Neural crest cell (in vitro differentiated cells): ENCODE measurements at regions not wholly inside any gene's neighbourhood (a gene's known extent, or its start where the extent isn't known, plus 50 kb on each side); places are given as distances from the start of the nearest gene placed in this dataset.
"Not testable (repeated sequence)": the region's sequence is repeated elsewhere in the genome, so short reads cannot be mapped to it uniquely, and the experiment has no call there.

Experiments
- DNase-seq: peaks from one replicate; pipeline ENCODE4 v3.0.0; 2021; ENCODE audit warnings: low read depth, mixed read lengths, low spot score
- H3K27ac Mint-ChIP-seq: one replicate; pipeline ENCODE4 v1.8.0; 2021; ENCODE audit warnings: mild to moderate bottlenecking, mixed read lengths; ENCODE audit not compliant: unreplicated experiment
- H3K27me3 Mint-ChIP-seq: 2 replicates; pipeline ENCODE4 v1.8.0; 2021; ENCODE audit warnings: low read depth, mild to moderate bottlenecking, mixed read lengths
- H3K36me3 Mint-ChIP-seq: 2 replicates; pipeline ENCODE4 v1.8.0; 2021; ENCODE audit warnings: low read depth, mild to moderate bottlenecking, mixed read lengths
- H3K4me1 Mint-ChIP-seq: 2 replicates; pipeline ENCODE4 v1.8.0; 2021; ENCODE audit warnings: mixed read lengths
- H3K4me3 Mint-ChIP-seq: one replicate; pipeline ENCODE4 v1.8.0; 2021; ENCODE audit warnings: mild to moderate bottlenecking, mixed read lengths
- H3K9me3 Mint-ChIP-seq: 2 replicates; pipeline ENCODE4 v1.8.0; 2021; ENCODE audit warnings: mixed read lengths
- CTCF ChIP-seq: fragments of 200-600 bp; sonication (generic); conservative IDR thresholded peaks from 2 replicates; pipeline ENCODE4 v1.5.0; 2021; ENCODE audit warnings: antibody characterized with exemption, mild to moderate bottlenecking

GRCh38 chr2:172311921-172312345, 115.5 kb upstream of the ITGA6 start:
- Mint-ChIP-seq H3K4me1 (peaks cover 6% of the 10 kb centered on the region), H3K27me3 (no peaks in the 10 kb centered on the region), H3K27ac (no peak overlapping the region), H3K9me3 (no peaks in the 10 kb centered on the region), H3K4me3 (no peak overlapping the region), H3K36me3 (peaks cover 3% of the 10 kb centered on the region)
- no peak for DNase-seq
- TF ChIP-seq CTCF = no peak

GRCh38 chr2:172313715-172314341, 113.6 kb upstream of the ITGA6 start:
- peaks cover 6% of the 10 kb centered on the region for H3K4me1 Mint-ChIP-seq
- no peak for TF ChIP-seq CTCF
- H3K9me3 Mint-ChIP-seq = no peaks in the 10 kb centered on the region
- H3K36me3 Mint-ChIP-seq = peaks cover 3% of the 10 kb centered on the region
- DNase-seq = no peak
- no peaks in the 10 kb centered on the region for H3K27me3 Mint-ChIP-seq
- no peak overlapping the region for H3K27ac Mint-ChIP-seq
- no peak overlapping the region for H3K4me3 Mint-ChIP-seq

GRCh38 chr2:172315070-172315469, 112.3 kb upstream of the ITGA6 start:
- H3K36me3 Mint-ChIP-seq, H3K4me1 Mint-ChIP-seq, H3K9me3 Mint-ChIP-seq, H3K4me3 Mint-ChIP-seq, DNase-seq, H3K27ac Mint-ChIP-seq, H3K27me3 Mint-ChIP-seq: not testable (repeated sequence)

- Mint-ChIP-seq H3K27ac (no peak overlapping the region), H3K36me3 (no peaks in the 10 kb centered on the region), H3K27me3 (no peaks in the 10 kb centered on the region), H3K9me3 (peaks cover 6% of the 10 kb centered on the region), H3K4me3 (no peak overlapping the region), H3K4me1 (peaks cover 14% of the 10 kb centered on the region)
- DNase-seq = no peak
- TF ChIP-seq CTCF = no peak
Measured at GRCh38 chr2:172322049-172322448, 105.3 kb upstream of the ITGA6 start.

- H3K36me3 Mint-ChIP-seq = no peaks in the 10 kb centered on the region
- H3K4me3 Mint-ChIP-seq = no peak overlapping the region
- H3K4me1 Mint-ChIP-seq = peaks cover 14% of the 10 kb centered on the region
- DNase-seq = no peak
- no peaks in the 10 kb centered on the region for H3K27me3 Mint-ChIP-seq
- no peak for TF ChIP-seq CTCF
- H3K9me3 Mint-ChIP-seq = peaks cover 6% of the 10 kb centered on the region
- no peak overlapping the region for H3K27ac Mint-ChIP-seq
Measured at GRCh38 chr2:172323256-172323655, 104.1 kb upstream of the ITGA6 start.

GRCh38 chr2:172323861-172324597, 103.4 kb upstream of the ITGA6 start:
- Mint-ChIP-seq H3K27me3 (no peaks in the 10 kb centered on the region), H3K4me3 (no peak overlapping the region), H3K27ac (no peak overlapping the region), H3K9me3 (peaks cover 6% of the 10 kb centered on the region), H3K36me3 (no peaks in the 10 kb centered on the region), H3K4me1 (peaks cover 14% of the 10 kb centered on the region)
- no peak for DNase-seq
- TF ChIP-seq CTCF = no peak
